ENCODE measurements at regions not wholly inside any gene's neighbourhood (a gene's known extent, or its start where the extent isn't known, plus 50 kb on each side); places are given as distances from the start of the nearest gene placed in this dataset.
"Not testable (repeated sequence)": the region's sequence is repeated elsewhere in the genome, so short reads cannot be mapped to it uniquely, and the experiment has no call there.

DNA sequence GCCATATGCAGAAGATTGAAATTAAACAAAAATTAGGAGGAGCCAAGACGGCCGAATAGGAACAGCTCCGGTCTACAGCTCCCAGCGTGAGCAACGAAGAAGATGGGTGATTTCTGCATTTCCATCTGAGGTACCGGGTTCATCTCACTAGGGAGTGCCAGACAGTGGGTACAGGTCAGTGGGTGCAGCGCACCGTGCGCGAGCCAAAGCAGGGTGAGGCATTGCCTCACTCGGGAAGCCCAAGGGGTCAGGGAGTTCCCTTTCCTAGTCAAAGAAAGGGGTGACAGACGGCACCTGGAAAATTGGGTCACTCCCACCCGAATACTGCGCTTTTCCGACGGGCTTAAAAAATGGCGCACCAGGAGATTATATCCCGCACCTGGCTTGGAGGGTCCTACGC is 379.0 kb upstream of the CLEC14A start:
- TF ChIP-seq, protein P1, sequence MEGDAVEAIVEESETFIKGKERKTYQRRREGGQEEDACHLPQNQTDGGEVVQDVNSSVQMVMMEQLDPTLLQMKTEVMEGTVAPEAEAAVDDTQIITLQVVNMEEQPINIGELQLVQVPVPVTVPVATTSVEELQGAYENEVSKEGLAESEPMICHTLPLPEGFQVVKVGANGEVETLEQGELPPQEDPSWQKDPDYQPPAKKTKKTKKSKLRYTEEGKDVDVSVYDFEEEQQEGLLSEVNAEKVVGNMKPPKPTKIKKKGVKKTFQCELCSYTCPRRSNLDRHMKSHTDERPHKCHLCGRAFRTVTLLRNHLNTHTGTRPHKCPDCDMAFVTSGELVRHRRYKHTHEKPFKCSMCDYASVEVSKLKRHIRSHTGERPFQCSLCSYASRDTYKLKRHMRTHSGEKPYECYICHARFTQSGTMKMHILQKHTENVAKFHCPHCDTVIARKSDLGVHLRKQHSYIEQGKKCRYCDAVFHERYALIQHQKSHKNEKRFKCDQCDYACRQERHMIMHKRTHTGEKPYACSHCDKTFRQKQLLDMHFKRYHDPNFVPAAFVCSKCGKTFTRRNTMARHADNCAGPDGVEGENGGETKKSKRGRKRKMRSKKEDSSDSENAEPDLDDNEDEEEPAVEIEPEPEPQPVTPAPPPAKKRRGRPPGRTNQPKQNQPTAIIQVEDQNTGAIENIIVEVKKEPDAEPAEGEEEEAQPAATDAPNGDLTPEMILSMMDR (conservative IDR thresholded peaks at IDR 0.05 in 1 of 2, IDR thresholded peaks at IDR 0.05 in 1 of 2; ENCODE audit: low read depth in 1 of 2, low read length in 2 of 2) = not testable (repeated sequence)
- not testable (repeated sequence) for TF ChIP-seq EZH2 (IDR thresholded peaks at IDR 0.05; ENCODE audit: low read length, missing control alignments)

Data from fibroblast of lung (primary cell).